BLaER1 treated with 17β-estradiol and CSF1 and Interleukin-3, amounts not matched to agents 10 nM and 100 nM (cell line): ENCODE measurements at regions not wholly inside any gene's neighbourhood (a gene's known extent, or its start where the extent isn't known, plus 50 kb on each side); places are given as distances from the start of the nearest gene placed in this dataset.

Source experiments
- H3K27ac ChIP-seq, 11 experiments: shearing (Covaris generic); formaldehyde crosslinking; 2 replicates each; pipeline ENCODE4 v1.8.1; 2022
- H3K27me3 ChIP-seq, 11 experiments: shearing (Covaris generic); formaldehyde crosslinking; 2 replicates each; pipeline ENCODE4 v1.8.1; 2022
- H3K36me3 ChIP-seq, 11 experiments: shearing (Covaris generic); formaldehyde crosslinking; 2 replicates each; pipeline ENCODE4 v1.8.1; 2022
- H3K4me1 ChIP-seq, 10 experiments: shearing (Covaris generic); formaldehyde crosslinking; 2 replicates each; pipeline ENCODE4 v1.8.1; 2022
- H3K4me2 ChIP-seq, 11 experiments: shearing (Covaris generic); formaldehyde crosslinking; 2 replicates each; pipeline ENCODE4 v1.8.1; 2022
- H3K4me3 ChIP-seq, 10 experiments: shearing (Covaris generic); formaldehyde crosslinking; 2 replicates each; pipeline ENCODE4 v1.8.1; 2022
- H3K9ac ChIP-seq, 11 experiments: shearing (Covaris generic); formaldehyde crosslinking; 2 replicates each; pipeline ENCODE4 v1.8.1; 2022
- H3K9me3 ChIP-seq, 11 experiments: shearing (Covaris generic); formaldehyde crosslinking; replicated peaks in 1 of 11; 2 replicates each; pipeline ENCODE4 v1.8.1; 2022
- H4K20me1 ChIP-seq, 11 experiments: shearing (Covaris generic); formaldehyde crosslinking; 2 replicates each; pipeline ENCODE4 v1.8.1; 2022
- Cebpa-rat ChIP-seq, 11 experiments: shearing (Covaris generic); IDR thresholded peaks; 2 replicates each; pipeline ENCODE4 v1.8.1; 2022

GRCh38 chr10:94101894-94102293 is 108.2 kb downstream of the PLCE1 start:
- H3K27ac ChIP-seq, result no peak overlapping the region
- no peak for TF ChIP-seq Cebpa-rat (IDR thresholded peaks at IDR 0.05)
- no peaks in the 10 kb centered on the region for H3K9me3 ChIP-seq
- no peaks in the 10 kb centered on the region for H3K4me1 ChIP-seq
- no peaks in the 10 kb centered on the region for H3K36me3 ChIP-seq
- no peak overlapping the region for H3K4me2 ChIP-seq
- H3K27me3 ChIP-seq, result no peaks in the 10 kb centered on the region
- H3K4me3 ChIP-seq, result no peak overlapping the region
- no peak overlapping the region for H3K9ac ChIP-seq
- H4K20me1 ChIP-seq, result no peaks in the 10 kb centered on the region

GRCh38 chr10:94102436-94102835 is 108.7 kb downstream of the PLCE1 start:
- Histone ChIP-seq H3K36me3 (no peaks in the 10 kb centered on the region), H3K4me2 (no peak overlapping the region), H4K20me1 (no peaks in the 10 kb centered on the region), H3K4me3 (no peak overlapping the region), H3K27ac (no peak overlapping the region), H3K4me1 (no peaks in the 10 kb centered on the region), H3K27me3 (no peaks in the 10 kb centered on the region), H3K9me3 (no peaks in the 10 kb centered on the region), H3K9ac (no peak overlapping the region)
- no peak for TF ChIP-seq Cebpa-rat (IDR thresholded peaks at IDR 0.05)

GRCh38 chr10:94103192-94103591 is 109.5 kb downstream of the PLCE1 start:
- no peak overlapping the region for H3K4me2 ChIP-seq
- H3K4me3 ChIP-seq, result no peak overlapping the region
- H3K27ac ChIP-seq, result no peak overlapping the region
- H3K9me3 ChIP-seq, result no peaks in the 10 kb centered on the region
- no peaks in the 10 kb centered on the region for H3K27me3 ChIP-seq
- no peaks in the 10 kb centered on the region for H3K36me3 ChIP-seq
- no peaks in the 10 kb centered on the region for H3K4me1 ChIP-seq
- H3K9ac ChIP-seq, result no peak overlapping the region
- H4K20me1 ChIP-seq, result no peaks in the 10 kb centered on the region
- TF ChIP-seq Cebpa-rat (IDR thresholded peaks at IDR 0.05), result no peak

- no peak overlapping the region for H3K9ac ChIP-seq
- no peaks in the 10 kb centered on the region for H3K4me1 ChIP-seq
- no peak overlapping the region for H3K4me2 ChIP-seq
- no peak overlapping the region for H3K4me3 ChIP-seq
- no peaks in the 10 kb centered on the region for H4K20me1 ChIP-seq
- no peak for TF ChIP-seq Cebpa-rat (IDR thresholded peaks at IDR 0.05)
- no peak overlapping the region for H3K27ac ChIP-seq
- no peaks in the 10 kb centered on the region for H3K27me3 ChIP-seq
- H3K9me3 ChIP-seq, result no peaks in the 10 kb centered on the region
- H3K36me3 ChIP-seq, result no peaks in the 10 kb centered on the region
Observed at GRCh38 chr10:94103801-94104221, 110.1 kb downstream of the PLCE1 start.

- no peaks in the 10 kb centered on the region for H3K27me3 ChIP-seq
- no peak overlapping the region for H3K27ac ChIP-seq
- no peaks in the 10 kb centered on the region for H3K4me1 ChIP-seq
- H4K20me1 ChIP-seq, result no peaks in the 10 kb centered on the region
- TF ChIP-seq Cebpa-rat (IDR thresholded peaks at IDR 0.05), result no peak
- H3K9me3 ChIP-seq, result no peaks in the 10 kb centered on the region
- H3K36me3 ChIP-seq, result no peaks in the 10 kb centered on the region
- no peak overlapping the region for H3K9ac ChIP-seq
- H3K4me2 ChIP-seq, result no peak overlapping the region
- no peak overlapping the region for H3K4me3 ChIP-seq
Observed at GRCh38 chr10:94104316-94105000, 110.7 kb downstream of the PLCE1 start.

GRCh38 chr10:94105226-94105625 is 111.5 kb downstream of the PLCE1 start:
- H3K9me3 ChIP-seq, result no peaks in the 10 kb centered on the region
- no peak for TF ChIP-seq Cebpa-rat (IDR thresholded peaks at IDR 0.05)
- no peaks in the 10 kb centered on the region for H3K36me3 ChIP-seq
- no peak overlapping the region for H3K27ac ChIP-seq
- no peaks in the 10 kb centered on the region for H3K27me3 ChIP-seq
- H3K4me3 ChIP-seq, result no peak overlapping the region
- no peaks in the 10 kb centered on the region for H4K20me1 ChIP-seq
- H3K9ac ChIP-seq, result no peak overlapping the region
- H3K4me2 ChIP-seq, result no peak overlapping the region
- no peaks in the 10 kb centered on the region for H3K4me1 ChIP-seq

GRCh38 chr10:94107191-94107590 is 113.5 kb downstream of the PLCE1 start:
- Histone ChIP-seq H3K4me1 (no peaks in the 10 kb centered on the region), H3K27ac (no peak overlapping the region), H3K4me2 (no peak overlapping the region), H3K9ac (no peak overlapping the region), H3K9me3 (no peaks in the 10 kb centered on the region), H4K20me1 (no peaks in the 10 kb centered on the region), H3K4me3 (no peak overlapping the region), H3K27me3 (no peaks in the 10 kb centered on the region), H3K36me3 (no peaks in the 10 kb centered on the region)
- TF ChIP-seq Cebpa-rat (IDR thresholded peaks at IDR 0.05), result no peak

- no peak for TF ChIP-seq Cebpa-rat (IDR thresholded peaks at IDR 0.05)
- H3K9ac ChIP-seq, result no peak overlapping the region
- H3K4me2 ChIP-seq, result no peak overlapping the region
- H3K4me1 ChIP-seq, result no peaks in the 10 kb centered on the region
- no peak overlapping the region for H3K27ac ChIP-seq
- H3K36me3 ChIP-seq, result no peaks in the 10 kb centered on the region
- H4K20me1 ChIP-seq, result no peaks in the 10 kb centered on the region
- no peak overlapping the region for H3K4me3 ChIP-seq
- H3K9me3 ChIP-seq, result no peaks in the 10 kb centered on the region
- H3K27me3 ChIP-seq, result no peaks in the 10 kb centered on the region
Observed at GRCh38 chr10:94108200-94108599, 114.5 kb downstream of the PLCE1 start.

- Histone ChIP-seq H3K36me3 (no peaks in the 10 kb centered on the region), H3K4me2 (no peak overlapping the region), H3K9me3 (peaks cover 0 to 3% (median 0%) of the 10 kb centered on the region in 11 experiments; a peak in 1 of 22 replicates), H3K4me1 (no peaks in the 10 kb centered on the region), H3K4me3 (no peak overlapping the region), H4K20me1 (no peaks in the 10 kb centered on the region), H3K27ac (no peak overlapping the region), H3K27me3 (no peaks in the 10 kb centered on the region), H3K9ac (no peak overlapping the region)
- TF ChIP-seq Cebpa-rat (IDR thresholded peaks at IDR 0.05), result no peak
Observed at GRCh38 chr10:94111367-94111766, 117.6 kb downstream of the PLCE1 start.

- H3K9me3 ChIP-seq, result peaks cover 0 to 3% (median 0%) of the 10 kb centered on the region in 11 experiments; a peak in 1 of 22 replicates
- no peaks in the 10 kb centered on the region for H3K4me1 ChIP-seq
Observed at GRCh38 chr10:94112321-94112720, 118.6 kb downstream of the PLCE1 start.

More at GRCh38 chr10:94112321-94112720, 118.6 kb downstream of the PLCE1 start:
- Histone ChIP-seq H3K27me3 (no peaks in the 10 kb centered on the region), H4K20me1 (no peaks in the 10 kb centered on the region), H3K4me3 (no peak overlapping the region), H3K36me3 (no peaks in the 10 kb centered on the region), H3K9ac (no peak overlapping the region), H3K27ac (no peak overlapping the region), H3K4me2 (no peak overlapping the region)
- no peak for TF ChIP-seq Cebpa-rat (IDR thresholded peaks at IDR 0.05)
